ENCODE measurements at regions not wholly inside any gene's neighbourhood (a gene's known extent, or its start where the extent isn't known, plus 50 kb on each side); places are given as distances from the start of the nearest gene placed in this dataset.

DNA sequence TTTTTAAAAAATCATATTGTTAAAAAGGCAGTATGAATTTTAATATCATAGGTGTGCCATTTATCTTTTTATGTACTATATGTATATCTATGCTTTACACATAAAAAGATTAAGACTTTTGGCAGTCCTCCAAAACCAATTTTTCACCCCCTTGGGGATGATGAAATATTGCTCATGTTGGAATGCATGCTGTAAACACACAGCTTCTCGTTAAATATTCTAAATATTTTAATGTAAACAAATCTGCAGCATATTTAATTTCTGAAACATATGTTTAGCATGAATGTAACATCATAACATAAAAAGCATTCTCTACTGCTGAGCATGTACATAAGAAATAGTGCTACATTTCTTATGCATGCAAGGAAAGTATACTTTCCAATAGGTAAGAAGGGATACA is 484.3 kb upstream of the LRATD1 start:
- Histone ChIP-seq H2AFZ (ENCODE audit: low read length) (no peak overlapping the region), H3K9ac (ENCODE audit: low read length) (no peak overlapping the region), H3K27ac (ENCODE audit: low read length) (no peak overlapping the region), H3F3A (ENCODE audit: insufficient read depth, low read length) (0 out of 2 replicates have a peak, but pooled peaks cover 5% of the 10 kb centered on the region), H3K4me2 (ENCODE audit: low read depth, low read length) (no peak overlapping the region), H3K9me3 (replicated peaks; ENCODE audit: insufficient read depth, low read length) (no peaks in the 10 kb centered on the region), H3K4me1 (ENCODE audit: low read length) (peaks cover 1% of the 10 kb centered on the region), H4K20me1 (ENCODE audit: insufficient read depth, low read length) (no peaks in the 10 kb centered on the region), H3K36me3 (replicated peaks; ENCODE audit: insufficient read depth, low read length) (no peaks in the 10 kb centered on the region), H3K4me3 (ENCODE audit: low read length) (no peak overlapping the region), H3K27me3 (replicated peaks; ENCODE audit: insufficient read depth, low read length) (no peaks in the 10 kb centered on the region), H3K9me2 (replicated peaks; ENCODE audit: insufficient read depth, low read length) (no peaks in the 10 kb centered on the region), H3K79me2 (ENCODE audit: low read length) (no peaks in the 10 kb centered on the region)
- no peak for DNase-seq
- no peak for TF ChIP-seq EZH2 (optimal IDR thresholded peaks at IDR 0.05; ENCODE audit: low read depth, low read length)
- no peak for TF ChIP-seq EZH2phosphoT487 (IDR thresholded peaks at IDR 0.05; ENCODE audit: low read length)
- no peak for TF ChIP-seq CTCF (IDR thresholded peaks at IDR 0.05; ENCODE audit: low read length)

DNA sequence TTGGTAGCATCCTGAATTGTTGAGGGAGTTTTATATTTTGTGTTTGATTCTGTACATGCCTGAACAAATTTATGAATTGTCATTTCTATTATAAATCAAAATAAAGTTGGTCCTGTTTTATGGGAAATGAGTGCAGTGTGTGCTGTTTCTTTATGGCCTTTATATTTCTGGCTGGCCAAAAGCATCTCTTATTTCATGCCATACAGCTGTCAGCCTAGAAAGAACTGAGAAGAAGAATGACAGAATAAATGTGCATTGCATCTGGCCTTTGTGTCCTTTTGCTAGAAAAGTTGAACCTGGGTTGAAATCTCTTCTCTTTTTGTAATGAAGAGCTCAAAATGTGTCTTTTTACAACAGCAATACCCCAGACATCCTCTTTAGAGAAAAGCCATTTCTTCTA is 474.7 kb upstream of the LRATD1 start:
- Histone ChIP-seq H3K27ac (ENCODE audit: low read length) (no peak overlapping the region), H3K4me3 (ENCODE audit: low read length) (no peak overlapping the region)
- TF ChIP-seq EZH2 (optimal IDR thresholded peaks at IDR 0.05; ENCODE audit: low read depth, low read length) (no peak), EZH2phosphoT487 (IDR thresholded peaks at IDR 0.05; ENCODE audit: low read length) (no peak), CTCF (IDR thresholded peaks at IDR 0.05; ENCODE audit: low read length) (no peak)

DNA sequence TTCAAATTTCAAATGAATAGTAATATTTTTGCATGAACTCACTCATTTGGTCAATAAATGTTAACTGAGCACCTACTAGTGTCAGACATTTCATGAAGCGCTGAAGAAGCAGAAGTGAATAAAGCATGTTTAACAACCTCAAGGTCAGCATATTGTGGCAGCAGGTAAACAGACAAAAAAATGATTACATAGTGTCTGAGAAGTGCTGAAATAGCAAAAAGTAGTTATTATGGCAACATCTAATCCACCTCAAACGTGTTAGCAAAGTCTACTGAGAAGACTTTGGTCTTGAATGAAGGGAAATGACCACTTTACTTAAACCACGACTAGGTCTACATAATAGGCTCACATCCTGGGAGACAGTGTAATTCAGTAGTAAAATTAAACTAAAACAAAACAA is 452.2 kb upstream of the LRATD1 start:
- no peaks in the 10 kb centered on the region for H3K36me3 ChIP-seq (replicated peaks; ENCODE audit: insufficient read depth, low read length)
- no peak overlapping the region for H3K4me2 ChIP-seq (ENCODE audit: low read depth, low read length)

More for the DNA sequence above, 474.7 kb upstream of the LRATD1 start:
- H3K36me3 ChIP-seq (replicated peaks; ENCODE audit: insufficient read depth, low read length) = no peaks in the 10 kb centered on the region
- H3K4me2 ChIP-seq (ENCODE audit: low read depth, low read length) = no peak overlapping the region
- H3K9ac ChIP-seq (ENCODE audit: low read length) = no peak overlapping the region
- H3K27me3 ChIP-seq (replicated peaks; ENCODE audit: insufficient read depth, low read length) = no peaks in the 10 kb centered on the region
- H3K9me3 ChIP-seq (replicated peaks; ENCODE audit: insufficient read depth, low read length) = no peaks in the 10 kb centered on the region
- no peaks in the 10 kb centered on the region for H3K4me1 ChIP-seq (ENCODE audit: low read length)
- H3F3A ChIP-seq (ENCODE audit: insufficient read depth, low read length) = no peaks in the 10 kb centered on the region
- H3K79me2 ChIP-seq (ENCODE audit: low read length) = no peaks in the 10 kb centered on the region
- H3K9me2 ChIP-seq (replicated peaks; ENCODE audit: insufficient read depth, low read length) = no peaks in the 10 kb centered on the region
- no peaks in the 10 kb centered on the region for H4K20me1 ChIP-seq (ENCODE audit: insufficient read depth, low read length)
- DNase-seq = no peak
- no peak overlapping the region for H2AFZ ChIP-seq (ENCODE audit: low read length)

More for the DNA sequence above, 452.2 kb upstream of the LRATD1 start:
- H2AFZ ChIP-seq (ENCODE audit: low read length) = no peak overlapping the region
- no peak for DNase-seq
- H3K79me2 ChIP-seq (ENCODE audit: low read length) = no peaks in the 10 kb centered on the region
- no peaks in the 10 kb centered on the region for H3K9me2 ChIP-seq (replicated peaks; ENCODE audit: insufficient read depth, low read length)
- H3K4me3 ChIP-seq (ENCODE audit: low read length) = no peak overlapping the region
- no peaks in the 10 kb centered on the region for H3F3A ChIP-seq (ENCODE audit: insufficient read depth, low read length)
- H4K20me1 ChIP-seq (ENCODE audit: insufficient read depth, low read length) = no peaks in the 10 kb centered on the region
- no peaks in the 10 kb centered on the region for H3K9me3 ChIP-seq (replicated peaks; ENCODE audit: insufficient read depth, low read length)
- no peak overlapping the region for H3K27ac ChIP-seq (ENCODE audit: low read length)
- H3K27me3 ChIP-seq (replicated peaks; ENCODE audit: insufficient read depth, low read length) = no peaks in the 10 kb centered on the region
- H3K9ac ChIP-seq (ENCODE audit: low read length) = no peak overlapping the region
- TF ChIP-seq CTCF (IDR thresholded peaks at IDR 0.05; ENCODE audit: low read length) (no peak), EZH2phosphoT487 (IDR thresholded peaks at IDR 0.05; ENCODE audit: low read length) (no peak), EZH2 (optimal IDR thresholded peaks at IDR 0.05; ENCODE audit: low read depth, low read length) (no peak)
- H3K4me1 ChIP-seq (ENCODE audit: low read length) = no peaks in the 10 kb centered on the region
